NT2/D1 (cell line): ENCODE measurements at regions not wholly inside any gene's neighbourhood (a gene's known extent, or its start where the extent isn't known, plus 50 kb on each side); places are given as distances from the start of the nearest gene placed in this dataset.

Source experiments
- SUZ12 ChIP-seq: IDR thresholded peaks from 2 replicates; pipeline ENCODE4 v1.6.1; 2011; ENCODE audit not compliant: insufficient read length, insufficient read depth; ENCODE audit errors: extremely low read depth
- YY1 ChIP-seq: IDR thresholded peaks from 2 replicates; pipeline ENCODE4 v1.6.1; 2011; ENCODE audit not compliant: insufficient read length, insufficient read depth
- ZNF274 ChIP-seq: IDR thresholded peaks from 2 replicates; pipeline ENCODE4 v1.6.1; 2011; ENCODE audit warnings: mild to moderate bottlenecking, low read depth, low read length

DNA sequence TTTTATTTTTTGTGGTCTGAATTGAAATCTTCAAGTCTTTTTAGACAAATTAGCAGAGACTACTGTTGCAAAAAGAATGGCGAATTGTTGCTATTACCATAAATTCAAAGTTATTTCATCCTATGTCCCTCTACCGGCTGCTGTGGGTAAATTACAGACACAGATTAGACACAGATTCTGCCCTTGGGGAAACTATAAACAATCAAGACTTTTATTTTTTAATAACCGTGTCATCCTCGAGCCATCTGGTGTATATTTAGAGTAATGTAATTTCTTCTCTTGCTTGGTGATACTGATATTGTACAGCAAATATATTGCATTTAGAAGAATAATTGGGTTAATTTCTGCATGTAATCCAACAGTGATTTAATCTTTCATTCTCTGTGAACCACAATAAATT, 228.0 kb upstream of the ADAMTSL1 start:
- TF ChIP-seq YY1: no peak
- TF ChIP-seq ZNF274: no peak
- TF ChIP-seq SUZ12: no peak
